OCI-LY7 (cell line): ENCODE measurements at regions not wholly inside any gene's neighbourhood (a gene's known extent, or its start where the extent isn't known, plus 50 kb on each side); places are given as distances from the start of the nearest gene placed in this dataset.

Experiments
- BruUV-seq: library from RNA; stranded (reverse); fragments of 400-500 nt; replicated peaks from 2 replicates; lab custom pipeline; 2021; lab: Mats Ljungman, UMichigan
- CTCF ChIA-PET: fragments of 300-600 bp; sonication (Branson Sonifier 250); formaldehyde crosslinking; loops from one replicate; lab custom pipeline; 2022; ENCODE audit warnings: antibody characterized with exemption; ENCODE audit not compliant: unreplicated experiment; lab: Charles Lee
- POLR2A ChIA-PET: fragments of 300-600 bp; sonication (Branson Sonifier 250); formaldehyde crosslinking; loops from one replicate; lab custom pipeline; 2022; ENCODE audit warnings: antibody characterized with exemption; lab: Charles Lee
- DNase-seq: peaks from one replicate; pipeline ENCODE4 v3.0.0-alpha.2; 2015; ENCODE audit warnings: low spot score
- H2AFZ ChIP-seq: fragments of 200-600 bp; sonication (generic), shearing (Covaris generic); 2 replicates; pipeline ENCODE4 v1.6.1; 2014; ENCODE audit warnings: mild to moderate bottlenecking, antibody characterized with exemption, low read length, moderate library complexity
- H3K27ac ChIP-seq: fragments of 200-600 bp; sonication (generic); 2 replicates; pipeline ENCODE4 v1.5.1; 2014; ENCODE audit warnings: mixed run types, low read depth, mild to moderate bottlenecking, moderate library complexity, low read length, inconsistent platforms; ENCODE audit not compliant: poor library complexity, severe bottlenecking
- H3K36me3 ChIP-seq: fragments of 200-600 bp; sonication (generic); 2 replicates; pipeline ENCODE4 v1.6.1; 2014; ENCODE audit warnings: mild to moderate bottlenecking, antibody characterized with exemption, low read length, moderate library complexity, mixed read lengths; ENCODE audit not compliant: insufficient read depth
- H3K4me1 ChIP-seq: fragments of 200-600 bp; sonication (generic); 2 replicates; pipeline ENCODE4 v1.5.1; 2014; ENCODE audit warnings: mild to moderate bottlenecking, low read length; ENCODE audit not compliant: insufficient read depth, poor library complexity, severe bottlenecking
- H3K4me2 ChIP-seq: fragments of 200-600 bp; sonication (generic); 2 replicates; pipeline ENCODE4 v1.6.1; 2014; ENCODE audit warnings: mild to moderate bottlenecking, low read length
- H3K4me3 ChIP-seq: fragments of 200-600 bp; sonication (generic); 2 replicates; pipeline ENCODE4 v1.5.1; 2014; ENCODE audit warnings: mild to moderate bottlenecking, low read depth, low read length; ENCODE audit not compliant: poor library complexity, severe bottlenecking
- H3K79me2 ChIP-seq: fragments of 200-600 bp; sonication (generic); 2 replicates; pipeline ENCODE4 v1.6.1; 2016; ENCODE audit warnings: low read depth, mild to moderate bottlenecking, low read length, moderate library complexity, mixed read lengths; ENCODE audit not compliant: insufficient read depth
- H3K9me2 ChIP-seq: fragments of 200-600 bp; sonication (generic); 2 replicates; pipeline ENCODE4 v1.6.1; 2016; ENCODE audit warnings: mild to moderate bottlenecking, low read length, mixed read lengths; ENCODE audit not compliant: insufficient read depth
- H3K9me3 ChIP-seq: fragments of 200-600 bp; sonication (generic); 2 replicates; pipeline ENCODE4 v1.6.1; 2014; ENCODE audit warnings: mild to moderate bottlenecking, mixed run types, low read length, mixed read lengths
- H4K20me1 ChIP-seq: fragments of 200-600 bp; sonication (generic); 2 replicates; pipeline ENCODE4 v1.6.1; 2014; ENCODE audit warnings: mild to moderate bottlenecking, antibody characterized with exemption, low read length, moderate library complexity, mixed read lengths; ENCODE audit not compliant: insufficient read depth
- CTCF ChIP-seq: fragments of 200-600 bp; sonication (generic); conservative IDR thresholded peaks from 2 replicates; pipeline ENCODE4 v1.5.1; 2014; ENCODE audit warnings: mild to moderate bottlenecking, antibody characterized with exemption, low read length, moderate library complexity, mixed read lengths
- EZH2phosphoT487 ChIP-seq: fragments of 200-600 bp; sonication (generic); IDR thresholded peaks from 2 replicates; pipeline ENCODE4 v1.6.1; 2018; ENCODE audit warnings: low read depth, borderline replicate concordance, mild to moderate bottlenecking, mixed run types, antibody characterized with exemption, low read length, moderate library complexity, mixed read lengths
- intact Hi-C: fragments of 100-400 bp; cut with micrococcal nuclease; formaldehyde crosslinking; loops from one replicate; pipeline ENCODE4 v1.10.0; 2022; ENCODE audit not compliant: unreplicated experiment

DNA sequence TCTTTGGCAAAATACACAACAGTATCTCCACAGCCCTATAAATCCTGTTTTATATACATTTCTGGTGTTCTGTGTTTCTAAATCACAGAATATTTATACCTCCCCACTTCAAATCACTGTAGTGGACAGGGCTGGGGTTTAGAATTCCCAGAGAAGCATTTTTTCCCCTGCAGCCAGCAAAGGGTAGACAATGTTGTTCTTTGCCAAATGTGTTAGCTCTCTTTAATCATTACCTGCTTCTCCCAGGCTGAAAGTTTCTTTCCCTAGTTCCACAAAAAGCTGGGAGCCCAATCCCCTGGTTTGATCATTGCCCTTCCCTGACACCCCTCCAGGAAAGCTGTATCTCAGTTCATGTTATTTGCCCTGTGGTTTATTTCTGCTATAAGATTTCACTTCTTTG is 520.0 kb upstream of the SPHKAP start:
- Histone ChIP-seq H3K27ac (no peak overlapping the region), H3K79me2 (no peaks in the 10 kb centered on the region), H3K9me2 (no peaks in the 10 kb centered on the region), H4K20me1 (no peaks in the 10 kb centered on the region), H3K36me3 (no peaks in the 10 kb centered on the region), H3K4me2 (no peak overlapping the region), H3K9me3 (no peaks in the 10 kb centered on the region), H3K4me3 (no peak overlapping the region), H3K4me1 (no peaks in the 10 kb centered on the region), H2AFZ (no peak overlapping the region)
- POLR2A ChIA-PET, result interaction anchor here (0.7 kb wide), 1 partner anchor 17 kb away, joined by 3 read pairs; no protein-coding TSS in a partner anchor
- TF ChIP-seq CTCF (no peak), EZH2phosphoT487 (no peak)
- intact Hi-C loops, result no loop called here
- no peak for DNase-seq
- no TSS peak for BruUV-seq
- CTCF ChIA-PET, result no interaction called here

- no peak overlapping the region for H2AFZ ChIP-seq
- no TSS peak for BruUV-seq
- CTCF ChIA-PET, result no interaction called here
Measured at GRCh38 chr2:228700638-228701037, 519.2 kb upstream of the SPHKAP start.

More at GRCh38 chr2:228700638-228701037, 519.2 kb upstream of the SPHKAP start:
- H3K9me2 ChIP-seq, result no peaks in the 10 kb centered on the region
- POLR2A ChIA-PET, result interaction anchor here (0.7 kb wide), 1 partner anchor 86 kb away, joined by 6 read pairs; no protein-coding TSS in a partner anchor
- no peaks in the 10 kb centered on the region for H3K36me3 ChIP-seq
- no peaks in the 10 kb centered on the region for H4K20me1 ChIP-seq
- H3K27ac ChIP-seq, result no peak overlapping the region
- no peaks in the 10 kb centered on the region for H3K9me3 ChIP-seq
- H3K4me1 ChIP-seq, result no peaks in the 10 kb centered on the region
- H3K4me2 ChIP-seq, result no peak overlapping the region
- H3K4me3 ChIP-seq, result no peak overlapping the region
- TF ChIP-seq CTCF (no peak), EZH2phosphoT487 (no peak)
- no peaks in the 10 kb centered on the region for H3K79me2 ChIP-seq
- DNase-seq, result no peak
- intact Hi-C loops, result no loop called here
